ENCODE measurements at regions not wholly inside any gene's neighbourhood (a gene's known extent, or its start where the extent isn't known, plus 50 kb on each side); places are given as distances from the start of the nearest gene placed in this dataset.

DNA sequence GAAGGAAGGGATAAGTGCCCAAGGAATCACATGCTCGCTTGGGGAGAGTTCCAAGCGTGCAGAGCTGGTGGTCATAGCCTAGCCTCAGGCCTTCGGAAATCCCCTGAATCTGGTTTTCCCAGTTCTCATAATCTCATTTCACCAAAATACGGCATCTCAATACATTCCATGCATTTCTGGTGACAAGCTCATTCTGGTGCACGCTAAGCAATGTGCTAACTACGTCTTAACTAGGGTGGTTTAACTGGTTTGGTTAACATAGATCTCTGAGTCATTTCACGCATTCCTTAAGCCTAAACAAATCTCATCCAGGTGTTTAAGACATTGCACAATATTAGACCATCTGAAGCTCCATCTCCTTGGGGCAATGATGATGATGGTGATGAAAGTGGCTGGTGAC lies 72.9 kb upstream of the STEAP1B start:
- Histone ChIP-seq H3K9me3 (ENCODE audit: insufficient read depth, low read depth, low read length) (no peaks in the 10 kb centered on the region), H3K27me3 (ENCODE audit: insufficient read depth, low read length) (no peaks in the 10 kb centered on the region), H2AFZ (ENCODE audit: low read depth, low read length) (no peak overlapping the region), H3K27ac (ENCODE audit: low read depth, low read length) (peak overlapping the region; percentile 90), H3K9ac (ENCODE audit: low read length) (peak overlapping the region; percentile 62), H3K4me1 (ENCODE audit: insufficient read depth, low read length) (peaks cover 39% of the 10 kb centered on the region), H4K20me1 (ENCODE audit: insufficient read depth, low read length) (no peaks in the 10 kb centered on the region), H3K4me2 (ENCODE audit: low read length) (no peak overlapping the region), H3K79me2 (ENCODE audit: insufficient read depth, low read length) (peaks cover 15% of the 10 kb centered on the region), H3K36me3 (ENCODE audit: insufficient read depth, low read length) (no peaks in the 10 kb centered on the region), H3K4me3 (ENCODE audit: insufficient read depth, low read depth, low read length) (no peak overlapping the region)
- H3K27me3 Mint-ChIP-seq (ENCODE audit: low read depth, unreplicated experiment), result no peaks in the 10 kb centered on the region
- peaks cover 3% of the 10 kb centered on the region for H3K36me3 Mint-ChIP-seq (ENCODE audit: low read depth, unreplicated experiment)
- FAIRE-seq, result peak; percentile 60
- H3K4me1 Mint-ChIP-seq (ENCODE audit: low read depth, unreplicated experiment), result peaks cover 16% of the 10 kb centered on the region
- no peak overlapping the region for H3K27ac Mint-ChIP-seq (ENCODE audit: unreplicated experiment)
- H3K4me3 Mint-ChIP-seq (ENCODE audit: unreplicated experiment), result no peak overlapping the region
- H3K9me3 Mint-ChIP-seq (ENCODE audit: unreplicated experiment), result peaks cover 3% of the 10 kb centered on the region
- no peak for TF ChIP-seq EZH2 (IDR thresholded peaks at IDR 0.05; ENCODE audit: insufficient read depth, low read length)
- TF ChIP-seq, protein P1, sequence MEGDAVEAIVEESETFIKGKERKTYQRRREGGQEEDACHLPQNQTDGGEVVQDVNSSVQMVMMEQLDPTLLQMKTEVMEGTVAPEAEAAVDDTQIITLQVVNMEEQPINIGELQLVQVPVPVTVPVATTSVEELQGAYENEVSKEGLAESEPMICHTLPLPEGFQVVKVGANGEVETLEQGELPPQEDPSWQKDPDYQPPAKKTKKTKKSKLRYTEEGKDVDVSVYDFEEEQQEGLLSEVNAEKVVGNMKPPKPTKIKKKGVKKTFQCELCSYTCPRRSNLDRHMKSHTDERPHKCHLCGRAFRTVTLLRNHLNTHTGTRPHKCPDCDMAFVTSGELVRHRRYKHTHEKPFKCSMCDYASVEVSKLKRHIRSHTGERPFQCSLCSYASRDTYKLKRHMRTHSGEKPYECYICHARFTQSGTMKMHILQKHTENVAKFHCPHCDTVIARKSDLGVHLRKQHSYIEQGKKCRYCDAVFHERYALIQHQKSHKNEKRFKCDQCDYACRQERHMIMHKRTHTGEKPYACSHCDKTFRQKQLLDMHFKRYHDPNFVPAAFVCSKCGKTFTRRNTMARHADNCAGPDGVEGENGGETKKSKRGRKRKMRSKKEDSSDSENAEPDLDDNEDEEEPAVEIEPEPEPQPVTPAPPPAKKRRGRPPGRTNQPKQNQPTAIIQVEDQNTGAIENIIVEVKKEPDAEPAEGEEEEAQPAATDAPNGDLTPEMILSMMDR (IDR thresholded peaks at IDR 0.05; ENCODE audit: insufficient read depth, low read depth, low read length), result no peak
- DNase-seq (ENCODE audit: low read depth), result peak; percentile 91

DNA sequence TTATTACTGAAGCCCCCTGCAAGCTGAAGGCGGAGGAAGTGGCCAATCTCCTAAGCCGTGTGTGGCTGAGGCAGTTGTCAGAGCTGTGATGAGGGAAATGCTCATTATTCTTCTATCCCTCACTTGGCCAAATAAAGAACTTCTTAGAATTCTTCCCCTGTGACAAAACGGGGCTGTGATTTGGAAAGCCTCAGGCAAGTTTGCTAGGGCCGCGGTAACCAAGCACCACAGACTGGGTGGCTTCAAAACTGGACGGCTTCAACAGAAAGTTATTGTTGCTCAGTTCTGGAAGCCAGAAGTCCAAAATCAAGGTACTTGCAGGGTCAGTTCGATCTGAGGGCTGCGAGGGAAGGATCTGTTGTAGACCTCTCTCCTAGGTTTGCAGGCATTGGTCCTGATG lies 72.3 kb upstream of the STEAP1B start:
- H3K9ac ChIP-seq (ENCODE audit: low read length), result peak overlapping the region; percentile 62
- no peaks in the 10 kb centered on the region for H3K27me3 ChIP-seq (ENCODE audit: insufficient read depth, low read length)
- H3K4me2 ChIP-seq (ENCODE audit: low read length), result no peak overlapping the region
- H4K20me1 ChIP-seq (ENCODE audit: insufficient read depth, low read length), result no peaks in the 10 kb centered on the region
- H3K36me3 ChIP-seq (ENCODE audit: insufficient read depth, low read length), result no peaks in the 10 kb centered on the region
- peaks cover 3% of the 10 kb centered on the region for H3K9me3 Mint-ChIP-seq (ENCODE audit: unreplicated experiment)
- no peak overlapping the region for H3K4me3 ChIP-seq (ENCODE audit: insufficient read depth, low read depth, low read length)
- H2AFZ ChIP-seq (ENCODE audit: low read depth, low read length), result no peak overlapping the region
- H3K79me2 ChIP-seq (ENCODE audit: insufficient read depth, low read length), result peaks cover 18% of the 10 kb centered on the region
- H3K27ac ChIP-seq (ENCODE audit: low read depth, low read length), result peak overlapping the region; percentile 90
- peaks cover 9% of the 10 kb centered on the region for H3K4me1 Mint-ChIP-seq (ENCODE audit: low read depth, unreplicated experiment)
- peaks cover 32% of the 10 kb centered on the region for H3K4me1 ChIP-seq (ENCODE audit: insufficient read depth, low read length)
- peaks cover 3% of the 10 kb centered on the region for H3K36me3 Mint-ChIP-seq (ENCODE audit: low read depth, unreplicated experiment)
- FAIRE-seq (peak; percentile 9), DNase-seq (ENCODE audit: low read depth) (peak; percentile 66)
- TF ChIP-seq, protein P1 (IDR thresholded peaks at IDR 0.05; ENCODE audit: insufficient read depth, low read depth, low read length), result no peak
- no peak for TF ChIP-seq EZH2 (IDR thresholded peaks at IDR 0.05; ENCODE audit: insufficient read depth, low read length)
- no peak overlapping the region for H3K4me3 Mint-ChIP-seq (ENCODE audit: unreplicated experiment)
- H3K9me3 ChIP-seq (ENCODE audit: insufficient read depth, low read depth, low read length), result no peaks in the 10 kb centered on the region
- H3K27ac Mint-ChIP-seq (ENCODE audit: unreplicated experiment), result no peak overlapping the region
- no peaks in the 10 kb centered on the region for H3K27me3 Mint-ChIP-seq (ENCODE audit: low read depth, unreplicated experiment)

DNA sequence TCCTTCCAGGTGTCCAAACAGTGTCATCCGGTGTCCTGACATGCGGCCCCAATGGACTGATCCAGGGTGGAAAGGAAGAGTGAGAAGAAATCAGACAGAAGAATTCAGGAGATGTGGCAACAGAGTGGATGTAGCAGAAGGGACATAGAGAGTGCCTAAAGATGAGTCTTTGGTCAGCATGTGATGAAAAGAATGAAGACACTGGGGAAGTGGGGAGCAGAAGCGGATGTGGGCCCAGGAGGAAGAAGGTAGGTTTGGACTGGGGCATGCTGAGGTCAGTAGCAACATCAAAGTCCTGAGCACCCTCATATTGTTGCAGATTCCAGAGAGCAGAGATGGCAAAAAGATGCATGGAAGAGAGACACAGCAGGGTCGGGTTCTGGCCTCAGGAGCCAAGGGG lies 71.8 kb upstream of the STEAP1B start:
- Mint-ChIP-seq H3K27ac (ENCODE audit: unreplicated experiment) (no peak overlapping the region), H3K27me3 (ENCODE audit: low read depth, unreplicated experiment) (no peaks in the 10 kb centered on the region), H3K9me3 (ENCODE audit: unreplicated experiment) (peaks cover 3% of the 10 kb centered on the region), H3K4me3 (ENCODE audit: unreplicated experiment) (no peak overlapping the region), H3K4me1 (ENCODE audit: low read depth, unreplicated experiment) (peaks cover 4% of the 10 kb centered on the region), H3K36me3 (ENCODE audit: low read depth, unreplicated experiment) (peaks cover 3% of the 10 kb centered on the region)
- no peaks in the 10 kb centered on the region for H4K20me1 ChIP-seq (ENCODE audit: insufficient read depth, low read length)
- no peak overlapping the region for H3K4me2 ChIP-seq (ENCODE audit: low read length)
- H3K9me3 ChIP-seq (ENCODE audit: insufficient read depth, low read depth, low read length), result no peaks in the 10 kb centered on the region
- FAIRE-seq, result no peak
- H2AFZ ChIP-seq (ENCODE audit: low read depth, low read length), result no peak overlapping the region
- peak overlapping the region; percentile 90 for H3K27ac ChIP-seq (ENCODE audit: low read depth, low read length)
- peaks cover 27% of the 10 kb centered on the region for H3K4me1 ChIP-seq (ENCODE audit: insufficient read depth, low read length)
- H3K4me3 ChIP-seq (ENCODE audit: insufficient read depth, low read depth, low read length), result no peak overlapping the region
- DNase-seq (ENCODE audit: low read depth), result no peak
- TF ChIP-seq EZH2 (IDR thresholded peaks at IDR 0.05; ENCODE audit: insufficient read depth, low read length), result no peak
- TF ChIP-seq, protein P1 (IDR thresholded peaks at IDR 0.05; ENCODE audit: insufficient read depth, low read depth, low read length), result no peak
- H3K27me3 ChIP-seq (ENCODE audit: insufficient read depth, low read length), result no peaks in the 10 kb centered on the region
- peak overlapping the region; percentile 62 for H3K9ac ChIP-seq (ENCODE audit: low read length)
- H3K36me3 ChIP-seq (ENCODE audit: insufficient read depth, low read length), result no peaks in the 10 kb centered on the region
- H3K79me2 ChIP-seq (ENCODE audit: insufficient read depth, low read length), result peaks cover 23% of the 10 kb centered on the region
